IPS DF 6.9 (cell line): ENCODE measurements at regions not wholly inside any gene's neighbourhood (a gene's known extent, or its start where the extent isn't known, plus 50 kb on each side); places are given as distances from the start of the nearest gene placed in this dataset.

Experiments
- DNase-seq: peaks from one replicate; pipeline ENCODE4 v3.0.0-alpha.2; 2013; ENCODE audit warnings: low read depth, low spot score
- H3K27ac ChIP-seq: one replicate; pipeline ENCODE4 v1.5.1; 2013; ENCODE audit warnings: low read length, control low read depth
- H3K27me3 ChIP-seq: 2 replicates; pipeline ENCODE4 v1.6.1; 2013; ENCODE audit warnings: mild to moderate bottlenecking, low read length; ENCODE audit not compliant: control insufficient read depth, insufficient read depth
- H3K36me3 ChIP-seq: 2 replicates; pipeline ENCODE4 v1.6.1; 2013; ENCODE audit warnings: low read length; ENCODE audit not compliant: control insufficient read depth, insufficient read depth
- H3K4me1 ChIP-seq: 2 replicates; pipeline ENCODE4 v1.6.1; 2013; ENCODE audit warnings: low read length; ENCODE audit not compliant: control insufficient read depth, insufficient read depth
- H3K4me3 ChIP-seq: 2 replicates; pipeline ENCODE4 v1.5.1; 2013; ENCODE audit warnings: mild to moderate bottlenecking, low read length
- H3K9me3 ChIP-seq: 2 replicates; pipeline ENCODE4 v1.6.1; 2013; ENCODE audit warnings: low read length, inconsistent platforms; ENCODE audit not compliant: control insufficient read depth, insufficient read depth
- WGBS: extraction: QIAGEN DNeasy Blood & Tissue Kit; methylation state at CpG from one replicate; pipeline ENCODE4 v1.1.7; 2013; ENCODE audit warnings: mixed read lengths, missing lambda C conversion rate; ENCODE audit not compliant: insufficient read length, insufficient coverage; 5-methylcytosine and 5-hydroxymethylcytosine counted together

DNA sequence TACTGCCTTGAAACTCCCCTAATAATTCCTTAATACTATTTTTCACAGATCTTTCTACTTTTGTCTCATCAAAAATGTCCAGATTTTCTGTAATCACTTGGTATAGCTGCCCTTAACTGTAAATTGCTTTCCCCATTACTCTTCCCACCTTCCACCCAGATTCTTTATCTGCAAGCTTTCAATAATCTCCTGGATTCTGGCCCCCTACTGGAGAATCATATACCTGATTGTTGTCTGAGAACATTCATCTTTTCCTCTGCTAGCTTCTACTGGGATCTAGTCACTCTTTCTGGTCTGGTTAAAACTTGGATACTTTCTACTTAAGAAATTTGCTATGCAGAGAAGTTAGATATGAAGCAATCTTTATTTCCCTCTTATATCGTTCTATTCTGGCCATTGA, 552.6 kb downstream of the PCDH19 start:
- H3K4me3 ChIP-seq = no peak overlapping the region
- no peak for DNase-seq
- no peaks in the 10 kb centered on the region for H3K27me3 ChIP-seq
- H3K36me3 ChIP-seq = no peaks in the 10 kb centered on the region
- no peaks in the 10 kb centered on the region for H3K4me1 ChIP-seq
- WGBS = no CpG with 5 or more reads among the region's 1 CpG
- H3K9me3 ChIP-seq = no peaks in the 10 kb centered on the region
- no peak overlapping the region for H3K27ac ChIP-seq

DNA sequence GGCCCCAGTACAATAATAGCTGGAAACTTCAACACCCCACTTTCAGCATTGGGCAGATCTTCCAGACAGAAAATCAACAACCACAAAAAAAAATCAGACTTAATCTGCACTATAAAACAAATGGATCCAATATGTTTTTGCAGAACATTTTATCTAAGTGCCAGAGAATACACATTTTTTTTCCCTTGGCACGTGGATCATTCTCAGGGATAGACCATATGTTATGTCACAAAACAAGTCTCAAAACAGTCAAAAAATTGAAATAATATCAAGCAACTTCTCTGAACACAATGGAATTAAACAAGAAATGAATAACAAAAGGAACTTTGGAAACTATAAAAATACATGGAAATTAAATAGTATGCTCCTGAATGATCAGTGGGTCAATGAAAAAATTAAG, 576.3 kb downstream of the PCDH19 start:
- WGBS = no CpG with 5 or more reads among the region's 1 CpG
- no peak overlapping the region for H3K4me3 ChIP-seq
- no peaks in the 10 kb centered on the region for H3K4me1 ChIP-seq
- H3K27ac ChIP-seq = no peak overlapping the region
- no peak for DNase-seq
- H3K27me3 ChIP-seq = no peaks in the 10 kb centered on the region
- H3K9me3 ChIP-seq = no peaks in the 10 kb centered on the region
- H3K36me3 ChIP-seq = no peaks in the 10 kb centered on the region

DNA sequence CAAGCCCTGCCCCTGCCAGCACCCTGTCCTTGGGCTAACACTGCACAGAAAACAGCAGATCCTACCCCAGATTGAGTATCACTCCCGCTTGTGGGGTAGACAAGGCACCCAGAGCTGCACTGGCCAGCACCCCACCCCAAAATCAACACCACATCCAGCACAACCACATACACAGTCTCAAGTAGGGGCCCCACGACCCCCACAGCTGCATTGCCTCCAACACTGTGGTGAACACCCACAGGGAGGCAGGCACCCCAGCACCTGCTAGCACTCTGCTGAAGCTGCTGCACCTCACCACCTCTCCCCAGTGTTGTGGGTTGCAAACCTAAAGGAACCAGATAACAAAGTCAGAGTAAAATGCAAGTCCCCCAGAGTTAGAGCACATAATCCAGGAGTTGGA, 589.9 kb downstream of the PCDH19 start:
- Histone ChIP-seq H3K4me1 (no peaks in the 10 kb centered on the region), H3K36me3 (no peaks in the 10 kb centered on the region), H3K27me3 (no peaks in the 10 kb centered on the region), H3K4me3 (no peak overlapping the region), H3K9me3 (no peaks in the 10 kb centered on the region), H3K27ac (no peak overlapping the region)
- no peak for DNase-seq
- WGBS = no CpG with 5 or more reads among the region's 2 CpGs

DNA sequence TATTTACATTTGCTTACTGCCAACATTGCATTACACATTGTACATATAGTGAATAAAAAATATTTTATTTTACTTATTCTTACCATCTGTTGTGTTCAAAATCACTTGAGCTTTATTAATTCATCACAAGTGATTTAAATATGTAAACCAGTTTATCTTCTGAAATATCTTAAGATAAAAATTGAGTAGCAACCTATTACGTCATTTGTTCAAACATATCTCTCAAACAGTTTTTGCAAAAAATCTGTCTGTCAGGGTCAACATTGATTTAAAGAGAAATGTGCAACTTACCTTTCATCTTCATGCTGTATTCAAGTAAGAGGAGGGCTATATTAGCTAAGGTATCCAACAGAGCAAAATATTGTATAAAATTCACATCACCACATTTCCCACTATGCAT, 610.1 kb downstream of the PCDH19 start:
- Histone ChIP-seq H3K36me3 (no peaks in the 10 kb centered on the region), H3K9me3 (no peaks in the 10 kb centered on the region), H3K27me3 (no peaks in the 10 kb centered on the region), H3K4me1 (no peaks in the 10 kb centered on the region), H3K27ac (no peak overlapping the region), H3K4me3 (no peak overlapping the region)
- DNase-seq = no peak
- no CpG with 5 or more reads among the region's 1 CpG for WGBS

DNA sequence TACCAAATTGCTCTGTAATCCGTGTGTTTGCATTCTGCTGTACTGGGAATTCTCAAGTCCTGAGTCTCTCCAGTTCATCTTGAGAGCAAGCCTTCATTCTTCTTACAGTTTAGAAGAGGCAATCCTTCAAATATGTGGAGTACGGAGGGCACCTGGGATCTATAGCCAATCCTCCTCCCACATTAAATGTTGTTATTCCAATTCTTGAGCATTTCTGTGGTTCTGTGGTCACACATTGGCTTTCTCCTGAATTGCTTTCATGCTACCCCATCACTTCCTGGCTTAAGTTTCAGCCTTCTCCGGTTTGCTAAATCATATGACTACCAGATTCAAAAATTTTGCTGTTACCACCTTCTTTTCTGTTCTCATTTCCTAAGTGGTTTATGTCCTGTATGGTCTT, 611.1 kb downstream of the PCDH19 start:
- Histone ChIP-seq H3K27me3 (no peaks in the 10 kb centered on the region), H3K27ac (no peak overlapping the region), H3K4me3 (no peak overlapping the region), H3K36me3 (no peaks in the 10 kb centered on the region), H3K4me1 (no peaks in the 10 kb centered on the region), H3K9me3 (no peaks in the 10 kb centered on the region)
- DNase-seq = no peak
- no CpG with 5 or more reads among the region's 3 CpGs for WGBS

DNA sequence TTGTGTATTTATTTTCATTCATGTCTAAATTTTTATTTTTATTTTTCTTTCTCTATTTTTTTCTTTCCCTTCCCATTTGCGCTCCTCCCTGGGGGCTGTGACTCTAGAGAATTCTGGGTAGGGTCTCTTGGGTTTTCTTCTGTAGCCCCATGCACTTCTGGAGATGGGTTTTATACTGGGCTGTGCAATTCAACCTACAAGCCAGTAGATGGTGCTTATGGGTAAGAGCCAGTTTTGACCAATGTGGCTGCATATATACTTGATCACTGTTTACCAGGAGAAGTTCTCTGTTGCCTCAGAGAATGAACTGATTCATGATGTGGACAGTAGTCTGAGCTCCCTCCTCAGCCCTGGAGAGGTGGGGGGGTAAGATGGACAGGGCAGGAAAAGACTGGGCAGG, 614.6 kb downstream of the PCDH19 start:
- no peaks in the 10 kb centered on the region for H3K36me3 ChIP-seq
- no peaks in the 10 kb centered on the region for H3K4me1 ChIP-seq
- no peaks in the 10 kb centered on the region for H3K9me3 ChIP-seq
- no peak for DNase-seq
- H3K27me3 ChIP-seq = no peaks in the 10 kb centered on the region
- H3K27ac ChIP-seq = no peak overlapping the region
- no peak overlapping the region for H3K4me3 ChIP-seq
- WGBS = no CpG with 5 or more reads among the region's 1 CpG

DNA sequence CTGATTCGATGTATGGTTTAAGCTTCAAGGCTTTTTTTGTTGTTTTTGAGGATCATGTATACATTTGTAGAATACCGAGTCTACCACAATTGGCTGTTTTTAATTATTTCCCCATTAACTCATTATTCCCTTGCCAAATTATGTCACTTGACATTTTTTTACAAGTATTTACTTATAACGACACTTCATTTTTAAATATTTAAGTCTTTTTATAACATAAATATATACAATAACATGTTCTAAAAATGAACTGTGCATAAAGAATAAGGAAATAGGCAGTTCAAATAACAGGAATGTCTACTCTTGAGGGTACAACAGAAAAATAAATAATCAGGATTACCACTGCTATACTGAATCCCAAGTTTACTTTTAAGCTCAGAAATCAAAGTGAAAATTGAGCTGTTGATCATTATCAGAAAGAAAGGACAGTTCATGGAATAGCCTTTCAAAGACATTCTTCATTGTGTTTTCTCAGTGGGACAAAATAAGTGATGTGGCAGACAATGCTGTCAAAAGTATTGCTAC, 627.5 kb downstream of the PCDH19 start:
- H3K27me3 ChIP-seq = no peaks in the 10 kb centered on the region
- 100% methylated on average over 1 of the region's 3 CpGs for WGBS
- H3K9me3 ChIP-seq = no peaks in the 10 kb centered on the region
- no peak for DNase-seq
- no peak overlapping the region for H3K27ac ChIP-seq
- no peaks in the 10 kb centered on the region for H3K36me3 ChIP-seq
- H3K4me1 ChIP-seq = no peaks in the 10 kb centered on the region
- H3K4me3 ChIP-seq = no peak overlapping the region

DNA sequence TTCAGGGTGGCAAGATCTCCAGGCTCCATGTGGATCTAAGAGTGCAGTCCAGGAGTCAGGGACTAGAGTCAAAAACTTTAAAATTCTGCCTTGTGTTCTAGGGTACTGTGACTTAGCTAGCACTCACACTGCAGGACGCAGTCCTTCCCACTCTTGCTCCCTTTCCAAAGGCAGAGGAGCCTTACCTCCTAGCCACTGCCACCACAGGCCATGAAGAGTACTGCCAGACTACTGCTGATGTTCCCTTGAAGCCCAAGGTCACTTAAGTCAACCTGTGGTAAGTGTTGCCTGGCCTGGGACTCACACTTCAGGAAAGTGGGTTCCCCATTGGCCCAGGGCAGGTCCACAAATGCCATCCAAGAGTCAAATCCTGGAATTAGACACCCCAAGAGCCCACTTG, 632.2 kb downstream of the PCDH19 start:
- WGBS = no CpG with 5 or more reads among the region's 1 CpG

DNA sequence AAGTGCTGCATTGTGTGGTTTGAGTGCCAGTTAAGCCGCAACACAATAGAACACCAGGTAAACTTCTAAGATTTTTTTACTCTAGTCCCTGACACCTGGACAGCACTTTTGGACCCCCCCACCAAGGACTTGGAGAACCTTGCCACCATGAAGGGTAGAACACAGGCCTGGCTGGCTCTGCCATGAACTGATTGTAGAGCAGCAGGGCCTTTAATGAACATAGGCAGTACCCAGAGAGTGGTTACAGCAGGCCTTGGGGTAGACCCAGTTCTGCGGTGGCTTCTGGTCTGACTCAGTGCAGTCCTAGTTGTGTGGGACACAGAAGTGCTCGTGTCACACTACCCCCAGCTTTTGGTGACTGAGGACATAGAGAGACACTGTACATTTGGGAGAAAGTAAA, 648.3 kb downstream of the PCDH19 start:
- WGBS = no CpG with 5 or more reads among the region's 3 CpGs
- Histone ChIP-seq H3K36me3 (no peaks in the 10 kb centered on the region), H3K9me3 (no peaks in the 10 kb centered on the region), H3K4me1 (no peaks in the 10 kb centered on the region), H3K27ac (no peak overlapping the region), H3K4me3 (no peak overlapping the region), H3K27me3 (no peaks in the 10 kb centered on the region)
- no peak for DNase-seq

More for the DNA sequence above, 632.2 kb downstream of the PCDH19 start:
- no peaks in the 10 kb centered on the region for H3K27me3 ChIP-seq
- no peaks in the 10 kb centered on the region for H3K9me3 ChIP-seq
- no peak overlapping the region for H3K27ac ChIP-seq
- no peak overlapping the region for H3K4me3 ChIP-seq
- no peaks in the 10 kb centered on the region for H3K4me1 ChIP-seq
- H3K36me3 ChIP-seq = no peaks in the 10 kb centered on the region
- no peak for DNase-seq

DNA sequence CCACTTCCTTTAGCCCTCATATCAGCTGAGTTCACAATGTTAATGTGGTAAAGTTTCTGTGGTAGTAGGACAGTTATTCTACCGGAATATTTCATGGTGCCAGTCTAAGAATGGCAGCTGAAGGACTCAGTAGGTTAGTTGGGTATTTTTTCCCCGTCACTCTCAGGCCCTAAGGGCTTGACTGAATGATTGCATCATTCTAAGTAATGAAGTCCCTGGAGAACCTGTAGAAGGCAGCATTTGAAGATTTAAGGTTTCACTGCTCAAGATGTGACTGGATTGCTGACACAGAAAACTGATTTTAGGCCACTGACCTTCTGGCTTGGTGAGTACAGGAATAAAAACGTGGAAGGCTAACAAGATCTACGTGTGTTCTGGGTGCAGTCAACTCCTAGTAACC, 657.3 kb downstream of the PCDH19 start:
- H3K4me3 ChIP-seq = no peak overlapping the region
- no peak for DNase-seq
- no peaks in the 10 kb centered on the region for H3K27me3 ChIP-seq
- no peak overlapping the region for H3K27ac ChIP-seq
- no peaks in the 10 kb centered on the region for H3K4me1 ChIP-seq
- H3K36me3 ChIP-seq = no peaks in the 10 kb centered on the region
- no peaks in the 10 kb centered on the region for H3K9me3 ChIP-seq
- WGBS = no CpG with 5 or more reads among the region's 4 CpGs

DNA sequence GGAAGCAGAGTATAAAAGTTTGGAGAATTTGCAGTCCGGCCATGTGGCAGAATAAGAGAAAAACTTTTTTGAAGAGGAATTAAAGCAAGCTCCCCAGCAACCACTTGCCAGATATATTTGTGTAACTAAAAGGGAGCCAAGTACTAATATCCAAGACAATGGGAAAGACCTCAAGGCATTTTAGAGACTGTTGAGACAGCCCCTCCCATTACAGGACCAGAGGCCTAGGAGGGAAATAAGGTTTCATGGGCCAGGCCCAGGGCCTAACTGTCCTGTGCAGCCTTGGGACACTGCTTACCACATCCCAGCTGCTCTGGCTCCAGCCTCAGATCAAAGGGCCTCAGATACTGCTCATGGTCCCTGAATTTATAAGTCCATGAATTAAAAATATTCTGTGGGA, 659.4 kb downstream of the PCDH19 start:
- no peaks in the 10 kb centered on the region for H3K9me3 ChIP-seq
- H3K27ac ChIP-seq = no peak overlapping the region
- WGBS = no CpG with 5 or more reads among the region's 1 CpG
- H3K4me3 ChIP-seq = no peak overlapping the region
- H3K36me3 ChIP-seq = no peaks in the 10 kb centered on the region
- H3K4me1 ChIP-seq = no peaks in the 10 kb centered on the region
- H3K27me3 ChIP-seq = no peaks in the 10 kb centered on the region
- no peak for DNase-seq
